GM18867 (cell line): ENCODE measurements at regions not wholly inside any gene's neighbourhood (a gene's known extent, or its start where the extent isn't known, plus 50 kb on each side); places are given as distances from the start of the nearest gene placed in this dataset.
"Not testable (repeated sequence)": the region's sequence is repeated elsewhere in the genome, so short reads cannot be mapped to it uniquely, and the experiment has no call there.

Experiments used
- ATAC-seq: cut with Tn5 transposase; IDR thresholded peaks from one replicate; pipeline ENCODE4 v1.9.1; 2021; ENCODE audit warnings: mild to moderate bottlenecking, moderate library complexity; ENCODE audit not compliant: unreplicated experiment

GRCh38 chr3:168977716-168978374 lies 685.7 kb downstream of the MECOM start:
- ATAC-seq = no peak

GRCh38 chr3:168976969-168977368 lies 686.5 kb downstream of the MECOM start:
- peak; percentile 85 for ATAC-seq

- no peak for ATAC-seq
These were observed 687.9 kb downstream of the MECOM start for GRCh38 chr3:168975576-168975975.

GRCh38 chr3:168974617-168975403 lies 688.7 kb downstream of the MECOM start:
- no peak for ATAC-seq

GRCh38 chr3:168973897-168974296 lies 689.6 kb downstream of the MECOM start:
- no peak for ATAC-seq

- no peak for ATAC-seq
These were observed 690.3 kb downstream of the MECOM start for GRCh38 chr3:168973206-168973605.

GRCh38 chr3:168968609-168969008 lies 694.9 kb downstream of the MECOM start:
- no peak for ATAC-seq

GRCh38 chr3:168964736-168965135 lies 698.8 kb downstream of the MECOM start:
- ATAC-seq = no peak

GRCh38 chr3:168961271-168961670 lies 702.2 kb downstream of the MECOM start:
- no peak for ATAC-seq

- ATAC-seq = no peak
These were observed 703.8 kb downstream of the MECOM start for GRCh38 chr3:168959731-168960130.

GRCh38 chr3:168958466-168958865 lies 705.0 kb downstream of the MECOM start:
- ATAC-seq = no peak

GRCh38 chr3:168956076-168956475 lies 707.4 kb downstream of the MECOM start:
- ATAC-seq = no peak

GRCh38 chr3:168952551-168952950 lies 711.0 kb downstream of the MECOM start:
- ATAC-seq = no peak

- ATAC-seq = no peak
These were observed 711.6 kb downstream of the MECOM start for GRCh38 chr3:168951884-168952283.

- no peak for ATAC-seq
These were observed 712.1 kb downstream of the MECOM start for GRCh38 chr3:168951368-168951767.

- ATAC-seq = no peak
These were observed 712.9 kb downstream of the MECOM start for GRCh38 chr3:168950622-168951021.

GRCh38 chr3:168939651-168940238 lies 723.8 kb downstream of the MECOM start:
- ATAC-seq = no peak

GRCh38 chr3:168933614-168934013 lies 729.9 kb downstream of the MECOM start:
- ATAC-seq = no peak

- not testable (repeated sequence) for ATAC-seq
These were observed 733.5 kb downstream of the MECOM start for GRCh38 chr3:168929997-168930396.

- no peak for ATAC-seq
These were observed 737.1 kb downstream of the MECOM start for GRCh38 chr3:168926426-168926825.

GRCh38 chr3:168925568-168925967 lies 737.9 kb downstream of the MECOM start:
- ATAC-seq = no peak

- no peak for ATAC-seq
These were observed 748.9 kb downstream of the MECOM start for GRCh38 chr3:168914662-168915061.
